MCF 10A (cell line): ENCODE measurements at regions not wholly inside any gene's neighbourhood (a gene's known extent, or its start where the extent isn't known, plus 50 kb on each side); places are given as distances from the start of the nearest gene placed in this dataset.

Experiments
- BruUV-seq: library from RNA; stranded (reverse); fragments of 400-500 nt; replicated peaks from 2 replicates; lab custom pipeline; 2021; lab: Mats Ljungman, UMichigan
- CTCF ChIA-PET: fragments of 300-600 bp; sonication (Branson Sonifier 250); formaldehyde crosslinking; extraction: SDS; loops from one replicate; lab custom pipeline; 2021; ENCODE audit warnings: antibody characterized with exemption, inconsistent platforms; lab: Yijun Ruan, JAX
- POLR2A ChIA-PET: fragments of 300-600, 350-650 bp; sonication (Branson Sonifier 250); formaldehyde crosslinking; extraction: SDS; loops from one replicate; lab custom pipeline; 2020; ENCODE audit warnings: antibody characterized with exemption, inconsistent platforms; lab: Yijun Ruan, JAX
- DNase-seq: peaks from one replicate; pipeline ENCODE4 v3.0.0-alpha.2; 2018; ENCODE audit not compliant: unreplicated experiment
- H3K27ac Mint-ChIP-seq: one replicate; pipeline ENCODE4 v1.8.0; 2022; ENCODE audit warnings: mild to moderate bottlenecking, low read depth, mixed read lengths; ENCODE audit not compliant: unreplicated experiment
- H3K27me3 Mint-ChIP-seq: one replicate; pipeline ENCODE4 v1.8.0; 2022; ENCODE audit warnings: mixed read lengths; ENCODE audit not compliant: insufficient read depth, unreplicated experiment
- H3K36me3 Mint-ChIP-seq: one replicate; pipeline ENCODE4 v1.8.0; 2022; ENCODE audit warnings: mild to moderate bottlenecking, moderate library complexity, mixed read lengths; ENCODE audit not compliant: insufficient read depth, unreplicated experiment
- H3K4me1 Mint-ChIP-seq: one replicate; pipeline ENCODE4 v1.8.0; 2022; ENCODE audit warnings: mixed read lengths; ENCODE audit not compliant: insufficient read depth, unreplicated experiment
- H3K4me3 Mint-ChIP-seq: one replicate; pipeline ENCODE4 v1.8.0; 2022; ENCODE audit warnings: mild to moderate bottlenecking, moderate library complexity, mixed read lengths; ENCODE audit not compliant: unreplicated experiment
- H3K9me3 Mint-ChIP-seq: one replicate; pipeline ENCODE4 v1.8.0; 2022; ENCODE audit warnings: mixed read lengths; ENCODE audit not compliant: unreplicated experiment
- CTCF ChIP-seq: fragments of 200-600 bp; IDR thresholded peaks from one replicate; pipeline ENCODE4 v1.8.0; 2022; ENCODE audit warnings: antibody characterized with exemption, mild to moderate bottlenecking; ENCODE audit not compliant: unreplicated experiment
- intact Hi-C: fragments of 100-400 bp; cut with micrococcal nuclease; formaldehyde crosslinking; loops from 2 replicates; pipeline ENCODE4 v1.14.1; 2022

- intact Hi-C loops: no loop called here
- peaks cover 8% of the 10 kb centered on the region for H3K9me3 Mint-ChIP-seq
- no peak for DNase-seq
- no peaks in the 10 kb centered on the region for H3K27me3 Mint-ChIP-seq
- CTCF ChIA-PET: no interaction called here
- BruUV-seq: no TSS peak
- POLR2A ChIA-PET: interaction anchor here (0.7 kb wide), 1 partner anchor 30 kb away, joined by 3 read pairs; no protein-coding TSS in a partner anchor
- no peak for TF ChIP-seq CTCF
- H3K4me3 Mint-ChIP-seq: no peak overlapping the region
- no peak overlapping the region for H3K27ac Mint-ChIP-seq
- no peaks in the 10 kb centered on the region for H3K36me3 Mint-ChIP-seq
- no peaks in the 10 kb centered on the region for H3K4me1 Mint-ChIP-seq
Measured at GRCh38 chr20:43293068-43293786, 103.5 kb upstream of the PTPRT start.

- DNase-seq: no peak
- no peaks in the 10 kb centered on the region for H3K4me1 Mint-ChIP-seq
- H3K9me3 Mint-ChIP-seq: peaks cover 8% of the 10 kb centered on the region
- no peaks in the 10 kb centered on the region for H3K36me3 Mint-ChIP-seq
- BruUV-seq: no TSS peak
- no peak overlapping the region for H3K27ac Mint-ChIP-seq
- no peaks in the 10 kb centered on the region for H3K27me3 Mint-ChIP-seq
- CTCF ChIA-PET: interaction anchor here (0.5 to 0.7 kb wide), 2 partner anchors 53 to 254 kb away, joined by 3 to 4 read pairs; no protein-coding TSS in a partner anchor
- intact Hi-C loops: no loop called here
- TF ChIP-seq CTCF: no peak
- POLR2A ChIA-PET: no interaction called here
- H3K4me3 Mint-ChIP-seq: no peak overlapping the region
Measured at GRCh38 chr20:43292222-43292621, 102.5 kb upstream of the PTPRT start.

GRCh38 chr20:43287637-43288036 lies 97.9 kb upstream of the PTPRT start:
- no peak for TF ChIP-seq CTCF
- ChIA-PET POLR2A (no interaction called here), CTCF (no interaction called here)
- DNase-seq: no peak
- peaks cover 12% of the 10 kb centered on the region for H3K9me3 Mint-ChIP-seq
- no TSS peak for BruUV-seq
- intact Hi-C loops: no loop called here
- peaks cover 6% of the 10 kb centered on the region for H3K36me3 Mint-ChIP-seq
- no peaks in the 10 kb centered on the region for H3K4me1 Mint-ChIP-seq
- no peaks in the 10 kb centered on the region for H3K27me3 Mint-ChIP-seq
- no peak overlapping the region for H3K4me3 Mint-ChIP-seq
- H3K27ac Mint-ChIP-seq: no peak overlapping the region

GRCh38 chr20:43285170-43285569 lies 95.5 kb upstream of the PTPRT start:
- peaks cover 32% of the 10 kb centered on the region for H3K9me3 Mint-ChIP-seq
- TF ChIP-seq CTCF: no peak
- CTCF ChIA-PET: no interaction called here
- no TSS peak for BruUV-seq
- peaks cover 6% of the 10 kb centered on the region for H3K36me3 Mint-ChIP-seq
- no peak overlapping the region for H3K27ac Mint-ChIP-seq
- no peaks in the 10 kb centered on the region for H3K27me3 Mint-ChIP-seq
- no peak overlapping the region for H3K4me3 Mint-ChIP-seq
- H3K4me1 Mint-ChIP-seq: no peaks in the 10 kb centered on the region
- POLR2A ChIA-PET: no interaction called here
- intact Hi-C loops: no loop called here
- no peak for DNase-seq
